Stimulated activated CD4-positive, alpha-beta T cell treated with anti-CD3 and anti-CD28 coated beads, Interleukin-4, amount 100 ng/mL, for 1 hour (primary cell): ENCODE measurements at regions not wholly inside any gene's neighbourhood (a gene's known extent, or its start where the extent isn't known, plus 50 kb on each side); places are given as distances from the start of the nearest gene placed in this dataset.

Experiments used
- DNase-seq: peaks from one replicate; pipeline ENCODE4 v3.0.0-alpha.2; 2020

GRCh38 chr7:10205696-10206095 lies 768.0 kb upstream of the PHF14 start:
- DNase-seq, result no peak

- DNase-seq, result no peak
Measured at GRCh38 chr7:10210000-10210399, 763.7 kb upstream of the PHF14 start.

GRCh38 chr7:10211016-10211415 lies 762.7 kb upstream of the PHF14 start:
- no peak for DNase-seq

- no peak for DNase-seq
Measured at GRCh38 chr7:10211861-10212260, 761.8 kb upstream of the PHF14 start.

- DNase-seq, result no peak
Measured at GRCh38 chr7:10212649-10213048, 761.0 kb upstream of the PHF14 start.

GRCh38 chr7:10216462-10216861 lies 757.2 kb upstream of the PHF14 start:
- no peak for DNase-seq

GRCh38 chr7:10221084-10221483 lies 752.6 kb upstream of the PHF14 start:
- DNase-seq, result no peak

- no peak for DNase-seq
Measured at GRCh38 chr7:10222976-10223375, 750.7 kb upstream of the PHF14 start.

GRCh38 chr7:10225275-10225674 lies 748.4 kb upstream of the PHF14 start:
- no peak for DNase-seq

- DNase-seq, result no peak
Measured at GRCh38 chr7:10237306-10237705, 736.4 kb upstream of the PHF14 start.

- no peak for DNase-seq
Measured at GRCh38 chr7:10238641-10239040, 735.0 kb upstream of the PHF14 start.

GRCh38 chr7:10239695-10240345 lies 733.9 kb upstream of the PHF14 start:
- no peak for DNase-seq

- DNase-seq, result no peak
Measured at GRCh38 chr7:10245406-10245805, 728.3 kb upstream of the PHF14 start.

GRCh38 chr7:10257438-10257837 lies 716.2 kb upstream of the PHF14 start:
- no peak for DNase-seq

- DNase-seq, result no peak
Measured at GRCh38 chr7:10266976-10267375, 706.7 kb upstream of the PHF14 start.

GRCh38 chr7:10268034-10268433 lies 705.6 kb upstream of the PHF14 start:
- no peak for DNase-seq

- DNase-seq, result no peak
Measured at GRCh38 chr7:10282909-10283308, 690.8 kb upstream of the PHF14 start.

- no peak for DNase-seq
Measured at GRCh38 chr7:10284001-10284400, 689.7 kb upstream of the PHF14 start.

- no peak for DNase-seq
Measured at GRCh38 chr7:10299384-10299783, 674.3 kb upstream of the PHF14 start.

- DNase-seq, result no peak
Measured at GRCh38 chr7:10300577-10300976, 673.1 kb upstream of the PHF14 start.

- no peak for DNase-seq
Measured at GRCh38 chr7:10308276-10308675, 665.4 kb upstream of the PHF14 start.

GRCh38 chr7:10312942-10313341 lies 660.7 kb upstream of the PHF14 start:
- no peak for DNase-seq

- DNase-seq, result no peak
Measured at GRCh38 chr7:10315881-10316280, 657.8 kb upstream of the PHF14 start.

- no peak for DNase-seq
Measured at GRCh38 chr7:10316488-10316887, 657.2 kb upstream of the PHF14 start.

GRCh38 chr7:10325395-10325794 lies 648.3 kb upstream of the PHF14 start:
- no peak for DNase-seq

- no peak for DNase-seq
Measured at GRCh38 chr7:10343108-10343507, 630.6 kb upstream of the PHF14 start.
